SK-N-SH treated with all-trans-retinoic acid at 6 μM for 48 hours (cell line): ENCODE measurements at regions not wholly inside any gene's neighbourhood (a gene's known extent, or its start where the extent isn't known, plus 50 kb on each side); places are given as distances from the start of the nearest gene placed in this dataset.

Experiments used
- ARNTL ChIP-seq: fragments of 450-650 bp; formaldehyde crosslinking; IDR thresholded peaks from 2 replicates; pipeline ENCODE4 v1.5.0; 2020; ENCODE audit warnings: low read depth, mild to moderate bottlenecking, moderate library complexity, borderline replicate concordance
- CSDC2 ChIP-seq: fragments of 250-450 bp; sonication (Bioruptor Pico); IDR thresholded peaks from 2 replicates; pipeline ENCODE4 v1.5.0; 2020; ENCODE audit warnings: mild to moderate bottlenecking, moderate library complexity
- ZFP3 ChIP-seq: fragments of 250-450 bp; sonication (Bioruptor Pico); IDR thresholded peaks from 2 replicates; pipeline ENCODE4 v1.5.0; 2020; ENCODE audit warnings: mild to moderate bottlenecking, moderate library complexity
- ZNF565 ChIP-seq: fragments of 450-650 bp; formaldehyde crosslinking; conservative IDR thresholded peaks from 2 replicates; pipeline ENCODE4 v1.5.0; 2020; ENCODE audit warnings: low read depth, mild to moderate bottlenecking, moderate library complexity
- ZNF70 ChIP-seq: fragments of 450-650 bp; formaldehyde crosslinking; IDR thresholded peaks from 2 replicates; pipeline ENCODE4 v1.5.0; 2020; ENCODE audit warnings: mild to moderate bottlenecking, moderate library complexity
- ZNF8 ChIP-seq: fragments of 450-650 bp; formaldehyde crosslinking; IDR thresholded peaks from 2 replicates; pipeline ENCODE4 v1.5.0; 2020; ENCODE audit warnings: mild to moderate bottlenecking, moderate library complexity

DNA sequence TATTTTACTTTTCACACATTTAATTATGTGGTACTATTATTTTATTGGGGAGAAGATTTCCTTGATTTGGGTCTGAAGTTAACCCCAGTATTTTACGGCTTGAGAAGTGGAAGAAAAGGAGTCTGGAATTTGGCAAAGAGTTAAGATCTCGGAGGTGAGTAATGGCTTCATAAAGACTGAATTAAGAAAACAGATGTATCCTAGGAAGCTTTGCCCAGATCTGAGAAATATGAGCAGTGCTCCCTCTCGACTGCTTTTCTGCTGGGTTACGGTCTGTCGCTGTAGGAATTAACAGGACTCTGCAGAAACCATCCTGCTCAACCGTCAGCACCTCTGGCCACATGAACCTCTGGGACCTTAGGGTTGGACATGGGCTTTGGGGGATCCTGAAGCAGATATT, 163.6 kb upstream of the NDN start:
- TF ChIP-seq ZNF70 (CRISPR knock-in tag) (no peak), ZFP3 (no peak), ZNF565 (CRISPR knock-in tag) (no peak), CSDC2 (CRISPR knock-in tag) (no peak), ZNF8 (no peak), ARNTL (CRISPR knock-in tag) (no peak)
